ENCODE measurements at regions not wholly inside any gene's neighbourhood (a gene's known extent, or its start where the extent isn't known, plus 50 kb on each side); places are given as distances from the start of the nearest gene placed in this dataset.

GRCh38 chr10:61110936-61111335, 167.0 kb upstream of the RHOBTB1 start:
- H3K9me3 ChIP-seq (ENCODE audit: control insufficient read depth, low read length): no peaks in the 10 kb centered on the region
- H3K9ac ChIP-seq: no peak overlapping the region

GRCh38 chr10:61110188-61110844, 166.3 kb upstream of the RHOBTB1 start:
- no peak for TF ChIP-seq CTCF (IDR thresholded peaks at IDR 0.05)
- Histone ChIP-seq H3K9me3 (ENCODE audit: control insufficient read depth, low read length) (no peaks in the 10 kb centered on the region), H3K4me3 (ENCODE audit: low read depth, low read length) (no peak overlapping the region), H2AFZ (no peak overlapping the region), H3K27me3 (ENCODE audit: control insufficient read depth, insufficient read depth, low read length) (no peaks in the 10 kb centered on the region), H3K4me1 (no peaks in the 10 kb centered on the region), H3K27ac (no peak overlapping the region), H3K4me2 (ENCODE audit: low read length) (no peak overlapping the region), H3K36me3 (ENCODE audit: control insufficient read depth, insufficient read depth, low read length) (no peaks in the 10 kb centered on the region), H3K79me2 (no peaks in the 10 kb centered on the region), H3K9ac (no peak overlapping the region)

More at GRCh38 chr10:61110936-61111335, 167.0 kb upstream of the RHOBTB1 start:
- H3K27ac ChIP-seq: no peak overlapping the region
- H2AFZ ChIP-seq: no peak overlapping the region
- no peak overlapping the region for H3K4me2 ChIP-seq (ENCODE audit: low read length)
- H3K4me3 ChIP-seq (ENCODE audit: low read depth, low read length): no peak overlapping the region
- no peak for TF ChIP-seq CTCF (IDR thresholded peaks at IDR 0.05)
- H3K4me1 ChIP-seq: no peaks in the 10 kb centered on the region
- H3K79me2 ChIP-seq: no peaks in the 10 kb centered on the region
- no peaks in the 10 kb centered on the region for H3K36me3 ChIP-seq (ENCODE audit: control insufficient read depth, insufficient read depth, low read length)
- no peaks in the 10 kb centered on the region for H3K27me3 ChIP-seq (ENCODE audit: control insufficient read depth, insufficient read depth, low read length)

- Histone ChIP-seq H3K27ac (no peak overlapping the region), H3K4me3 (ENCODE audit: low read depth, low read length) (no peak overlapping the region), H3K9ac (no peak overlapping the region), H3K79me2 (no peaks in the 10 kb centered on the region), H2AFZ (no peak overlapping the region), H3K4me1 (no peaks in the 10 kb centered on the region), H3K27me3 (ENCODE audit: control insufficient read depth, insufficient read depth, low read length) (no peaks in the 10 kb centered on the region), H3K4me2 (ENCODE audit: low read length) (no peak overlapping the region), H3K36me3 (ENCODE audit: control insufficient read depth, insufficient read depth, low read length) (no peaks in the 10 kb centered on the region), H3K9me3 (ENCODE audit: control insufficient read depth, low read length) (no peaks in the 10 kb centered on the region)
- no peak for TF ChIP-seq CTCF (IDR thresholded peaks at IDR 0.05)
Observed at GRCh38 chr10:61108915-61109314, 164.9 kb upstream of the RHOBTB1 start.

- no peak overlapping the region for H2AFZ ChIP-seq
- H3K4me2 ChIP-seq (ENCODE audit: low read length): no peak overlapping the region
- H3K79me2 ChIP-seq: no peaks in the 10 kb centered on the region
- no peaks in the 10 kb centered on the region for H3K36me3 ChIP-seq (ENCODE audit: control insufficient read depth, insufficient read depth, low read length)
- H3K27me3 ChIP-seq (ENCODE audit: control insufficient read depth, insufficient read depth, low read length): no peaks in the 10 kb centered on the region
- H3K27ac ChIP-seq: no peak overlapping the region
- no peak overlapping the region for H3K9ac ChIP-seq
- no peaks in the 10 kb centered on the region for H3K9me3 ChIP-seq (ENCODE audit: control insufficient read depth, low read length)
- TF ChIP-seq CTCF (IDR thresholded peaks at IDR 0.05): no peak
- no peak overlapping the region for H3K4me3 ChIP-seq (ENCODE audit: low read depth, low read length)
- no peaks in the 10 kb centered on the region for H3K4me1 ChIP-seq
Observed at GRCh38 chr10:61100887-61101286, 156.9 kb upstream of the RHOBTB1 start.

- no peak for TF ChIP-seq CTCF (IDR thresholded peaks at IDR 0.05)
- no peak overlapping the region for H3K9ac ChIP-seq
- no peak overlapping the region for H2AFZ ChIP-seq
- no peaks in the 10 kb centered on the region for H3K4me1 ChIP-seq
- H3K4me3 ChIP-seq (ENCODE audit: low read depth, low read length): no peak overlapping the region
- no peaks in the 10 kb centered on the region for H3K36me3 ChIP-seq (ENCODE audit: control insufficient read depth, insufficient read depth, low read length)
- no peak overlapping the region for H3K27ac ChIP-seq
- no peaks in the 10 kb centered on the region for H3K79me2 ChIP-seq
- no peaks in the 10 kb centered on the region for H3K27me3 ChIP-seq (ENCODE audit: control insufficient read depth, insufficient read depth, low read length)
- no peak overlapping the region for H3K4me2 ChIP-seq (ENCODE audit: low read length)
- no peaks in the 10 kb centered on the region for H3K9me3 ChIP-seq (ENCODE audit: control insufficient read depth, low read length)
Observed at GRCh38 chr10:61099756-61100155, 155.8 kb upstream of the RHOBTB1 start.

Measured in parathyroid adenoma (tissue), 2 donors.